ENCODE measurements at regions not wholly inside any gene's neighbourhood (a gene's known extent, or its start where the extent isn't known, plus 50 kb on each side); places are given as distances from the start of the nearest gene placed in this dataset.

- TF ChIP-seq, protein P1, sequence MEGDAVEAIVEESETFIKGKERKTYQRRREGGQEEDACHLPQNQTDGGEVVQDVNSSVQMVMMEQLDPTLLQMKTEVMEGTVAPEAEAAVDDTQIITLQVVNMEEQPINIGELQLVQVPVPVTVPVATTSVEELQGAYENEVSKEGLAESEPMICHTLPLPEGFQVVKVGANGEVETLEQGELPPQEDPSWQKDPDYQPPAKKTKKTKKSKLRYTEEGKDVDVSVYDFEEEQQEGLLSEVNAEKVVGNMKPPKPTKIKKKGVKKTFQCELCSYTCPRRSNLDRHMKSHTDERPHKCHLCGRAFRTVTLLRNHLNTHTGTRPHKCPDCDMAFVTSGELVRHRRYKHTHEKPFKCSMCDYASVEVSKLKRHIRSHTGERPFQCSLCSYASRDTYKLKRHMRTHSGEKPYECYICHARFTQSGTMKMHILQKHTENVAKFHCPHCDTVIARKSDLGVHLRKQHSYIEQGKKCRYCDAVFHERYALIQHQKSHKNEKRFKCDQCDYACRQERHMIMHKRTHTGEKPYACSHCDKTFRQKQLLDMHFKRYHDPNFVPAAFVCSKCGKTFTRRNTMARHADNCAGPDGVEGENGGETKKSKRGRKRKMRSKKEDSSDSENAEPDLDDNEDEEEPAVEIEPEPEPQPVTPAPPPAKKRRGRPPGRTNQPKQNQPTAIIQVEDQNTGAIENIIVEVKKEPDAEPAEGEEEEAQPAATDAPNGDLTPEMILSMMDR (IDR thresholded peaks at IDR 0.05; ENCODE audit: low read depth, low read length, missing input control), result no peak
- TF ChIP-seq EGR1 (IDR thresholded peaks at IDR 0.05; ENCODE audit: low read depth in 2 of 2) (no peak), FOXA1 (IDR thresholded peaks at IDR 0.05) (no peak), NR2F2 (IDR thresholded peaks at IDR 0.05) (no peak), HNF4G (IDR thresholded peaks at IDR 0.05) (no peak)
These were observed 99.3 kb upstream of the CFAP20DC start (continued) for GRCh38 chr3:59149166-59149565.

- Histone ChIP-seq H3K27ac (ENCODE audit: low read depth in 1 of 2, low read length in 2 of 2) (no peak overlapping the region), H3K36me3 (ENCODE audit: control insufficient read depth in 4 of 4, insufficient read depth in 3 of 4, low read depth in 1 of 4, low read length in 3 of 4) (no peaks in the 10 kb centered on the region), H3K9me3 (ENCODE audit: control insufficient read depth in 4 of 4, low read length in 3 of 4) (peaks cover 0 to 6% (median 0%) of the 10 kb centered on the region in 4 donors), H3K9ac (ENCODE audit: low read depth in 1 of 2, low read length in 2 of 2) (no peak overlapping the region), H3K27me3 (ENCODE audit: control insufficient read depth in 4 of 4, insufficient read depth in 4 of 4, low read length in 3 of 4) (no peaks in the 10 kb centered on the region), H3K4me3 (ENCODE audit: low read depth in 1 of 3, low read length in 3 of 3) (no peak overlapping the region), H3K4me1 (ENCODE audit: control insufficient read depth in 4 of 4, insufficient read depth in 4 of 4, low read length in 3 of 4) (no peaks in the 10 kb centered on the region)
- TF ChIP-seq HNF4A (conservative IDR thresholded peaks at IDR 0.05), result no peak
- TF ChIP-seq, protein P2, sequence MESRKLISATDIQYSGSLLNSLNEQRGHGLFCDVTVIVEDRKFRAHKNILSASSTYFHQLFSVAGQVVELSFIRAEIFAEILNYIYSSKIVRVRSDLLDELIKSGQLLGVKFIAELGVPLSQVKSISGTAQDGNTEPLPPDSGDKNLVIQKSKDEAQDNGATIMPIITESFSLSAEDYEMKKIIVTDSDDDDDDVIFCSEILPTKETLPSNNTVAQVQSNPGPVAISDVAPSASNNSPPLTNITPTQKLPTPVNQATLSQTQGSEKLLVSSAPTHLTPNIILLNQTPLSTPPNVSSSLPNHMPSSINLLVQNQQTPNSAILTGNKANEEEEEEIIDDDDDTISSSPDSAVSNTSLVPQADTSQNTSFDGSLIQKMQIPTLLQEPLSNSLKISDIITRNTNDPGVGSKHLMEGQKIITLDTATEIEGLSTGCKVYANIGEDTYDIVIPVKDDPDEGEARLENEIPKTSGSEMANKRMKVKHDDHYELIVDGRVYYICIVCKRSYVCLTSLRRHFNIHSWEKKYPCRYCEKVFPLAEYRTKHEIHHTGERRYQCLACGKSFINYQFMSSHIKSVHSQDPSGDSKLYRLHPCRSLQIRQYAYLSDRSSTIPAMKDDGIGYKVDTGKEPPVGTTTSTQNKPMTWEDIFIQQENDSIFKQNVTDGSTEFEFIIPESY (IDR thresholded peaks at IDR 0.05), result no peak
- no peak for TF ChIP-seq NR2F2 (IDR thresholded peaks at IDR 0.05)
- no peak for TF ChIP-seq YY1 (IDR thresholded peaks at IDR 0.05)
- no peak for TF ChIP-seq SP1 (IDR thresholded peaks at IDR 0.05)
- no peak for TF ChIP-seq EGR1 (IDR thresholded peaks at IDR 0.05; ENCODE audit: low read depth in 2 of 2)
- TF ChIP-seq RAD21 (IDR thresholded peaks at IDR 0.05), result no peak
- TF ChIP-seq, protein P3, sequence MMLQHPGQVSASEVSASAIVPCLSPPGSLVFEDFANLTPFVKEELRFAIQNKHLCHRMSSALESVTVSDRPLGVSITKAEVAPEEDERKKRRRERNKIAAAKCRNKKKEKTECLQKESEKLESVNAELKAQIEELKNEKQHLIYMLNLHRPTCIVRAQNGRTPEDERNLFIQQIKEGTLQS (IDR thresholded peaks at IDR 0.05), result no peak
- DNase-seq (ENCODE audit: low spot score), result no peak
These were observed 93.6 kb upstream of the CFAP20DC start for GRCh38 chr3:59143447-59143846.

DNA sequence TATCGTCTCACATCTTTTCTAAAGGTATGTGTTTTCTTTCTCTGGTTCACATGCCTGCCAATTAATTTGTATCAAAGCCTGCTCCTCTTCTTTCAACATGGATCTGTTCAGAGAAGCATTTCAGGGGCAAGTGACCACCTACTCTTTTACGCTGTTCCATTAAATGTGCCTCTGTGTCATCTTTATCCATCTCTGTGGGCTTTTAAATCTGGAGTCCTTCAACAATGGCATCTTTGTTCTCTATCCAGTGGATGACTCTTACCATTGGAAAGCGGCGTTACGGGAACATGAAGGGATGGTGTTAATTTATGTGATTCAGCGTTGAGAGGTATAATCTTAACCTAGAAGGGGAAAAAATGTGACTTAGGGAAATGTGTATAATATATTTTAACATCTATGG lies 92.7 kb upstream of the CFAP20DC start:
- no peak overlapping the region for H3K9ac ChIP-seq (ENCODE audit: low read depth in 1 of 2, low read length in 2 of 2)
- TF ChIP-seq NR2F2 (IDR thresholded peaks at IDR 0.05), result no peak
- TF ChIP-seq, protein P2 (IDR thresholded peaks at IDR 0.05), result no peak
- no peak for TF ChIP-seq SP1 (IDR thresholded peaks at IDR 0.05)
- no peak for TF ChIP-seq FOXA1 (IDR thresholded peaks at IDR 0.05)
- TF ChIP-seq, protein P4, sequence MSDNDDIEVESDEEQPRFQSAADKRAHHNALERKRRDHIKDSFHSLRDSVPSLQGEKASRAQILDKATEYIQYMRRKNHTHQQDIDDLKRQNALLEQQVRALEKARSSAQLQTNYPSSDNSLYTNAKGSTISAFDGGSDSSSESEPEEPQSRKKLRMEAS (IDR thresholded peaks at IDR 0.05), result no peak
- TF ChIP-seq, protein P3 (IDR thresholded peaks at IDR 0.05), result no peak
- no peak for TF ChIP-seq FOXA2 (IDR thresholded peaks at IDR 0.05)
- no peak for TF ChIP-seq HNF4A (conservative IDR thresholded peaks at IDR 0.05)
- no peak for TF ChIP-seq RXRA (IDR thresholded peaks at IDR 0.05)
- WGBS, result 89% methylated on average over 6 of the region's 6 CpGs

More for the DNA sequence above, 92.7 kb upstream of the CFAP20DC start:
- no peaks in the 10 kb centered on the region for H3K27me3 ChIP-seq (ENCODE audit: control insufficient read depth in 4 of 4, insufficient read depth in 4 of 4, low read length in 3 of 4)
- DNase-seq (ENCODE audit: low spot score), result no peak
- H3K36me3 ChIP-seq (ENCODE audit: control insufficient read depth in 4 of 4, insufficient read depth in 3 of 4, low read depth in 1 of 4, low read length in 3 of 4), result no peaks in the 10 kb centered on the region
- H3K9me3 ChIP-seq (ENCODE audit: control insufficient read depth in 4 of 4, low read length in 3 of 4), result peaks cover 0 to 3% (median 0%) of the 10 kb centered on the region in 4 donors
- H3K27ac ChIP-seq (ENCODE audit: low read depth in 1 of 2, low read length in 2 of 2), result no peak overlapping the region
- H3K4me1 ChIP-seq (ENCODE audit: control insufficient read depth in 4 of 4, insufficient read depth in 4 of 4, low read length in 3 of 4), result no peaks in the 10 kb centered on the region
- no peak overlapping the region for H3K4me3 ChIP-seq (ENCODE audit: low read depth in 1 of 3, low read length in 3 of 3)
